Activated CD4-positive, alpha-beta T cell treated with anti-CD3 and anti-CD28 coated beads, Interleukin-2, amount 50 U/mL, for 4 hours (primary cell): ENCODE measurements at regions not wholly inside any gene's neighbourhood (a gene's known extent, or its start where the extent isn't known, plus 50 kb on each side); places are given as distances from the start of the nearest gene placed in this dataset.
"Not testable (repeated sequence)": the region's sequence is repeated elsewhere in the genome, so short reads cannot be mapped to it uniquely, and the experiment has no call there.

ENCODE experiments used
- DNase-seq, 2 experiments: peaks; one replicate each; pipeline ENCODE4 v3.0.0-alpha.2; 2020

GRCh38 chr5:165035520-165035919 is 1530.1 kb downstream of the MAT2B start:
- DNase-seq, result no peak

GRCh38 chr5:165039748-165040147 is 1534.3 kb downstream of the MAT2B start:
- DNase-seq, result no peak

- not testable (repeated sequence) for DNase-seq
Observed at GRCh38 chr5:165045941-165046340, 1540.5 kb downstream of the MAT2B start.

GRCh38 chr5:165055476-165055875 is 1550.1 kb downstream of the MAT2B start:
- no peak for DNase-seq

GRCh38 chr5:165057145-165057544 is 1551.7 kb downstream of the MAT2B start:
- no peak for DNase-seq

GRCh38 chr5:165066751-165067385 is 1561.4 kb downstream of the MAT2B start:
- DNase-seq, result no peak

GRCh38 chr5:165076686-165077085 is 1571.3 kb downstream of the MAT2B start:
- no peak for DNase-seq

GRCh38 chr5:165079389-165079788 is 1574.0 kb downstream of the MAT2B start:
- no peak for DNase-seq

- DNase-seq, result no peak
Observed at GRCh38 chr5:165083394-165083793, 1578.0 kb downstream of the MAT2B start.

GRCh38 chr5:165086465-165086864 is 1581.0 kb downstream of the MAT2B start:
- DNase-seq, result no peak

GRCh38 chr5:165094782-165095181 is 1589.4 kb downstream of the MAT2B start:
- DNase-seq, result no peak

GRCh38 chr5:165101709-165102108 is 1596.3 kb downstream of the MAT2B start:
- no peak for DNase-seq

- no peak for DNase-seq
Observed at GRCh38 chr5:165104611-165105010, 1599.2 kb downstream of the MAT2B start.

GRCh38 chr5:165108809-165109208 is 1603.4 kb downstream of the MAT2B start:
- no peak for DNase-seq

GRCh38 chr5:165119175-165119574 is 1613.8 kb downstream of the MAT2B start:
- no peak for DNase-seq

- DNase-seq, result no peak
Observed at GRCh38 chr5:165126598-165126997, 1621.2 kb downstream of the MAT2B start.

- no peak for DNase-seq
Observed at GRCh38 chr5:165127941-165128340, 1622.5 kb downstream of the MAT2B start.

- no peak for DNase-seq
Observed at GRCh38 chr5:165130656-165131055, 1625.2 kb downstream of the MAT2B start.

GRCh38 chr5:165134155-165134554 is 1628.7 kb downstream of the MAT2B start:
- no peak for DNase-seq

GRCh38 chr5:165135565-165135964 is 1630.1 kb downstream of the MAT2B start:
- no peak for DNase-seq

GRCh38 chr5:165137701-165138100 is 1632.3 kb downstream of the MAT2B start:
- DNase-seq, result no peak

- no peak for DNase-seq
Observed at GRCh38 chr5:165138236-165138635, 1632.8 kb downstream of the MAT2B start.

GRCh38 chr5:165139262-165139661 is 1633.8 kb downstream of the MAT2B start:
- no peak for DNase-seq

GRCh38 chr5:165139721-165140120 is 1634.3 kb downstream of the MAT2B start:
- DNase-seq, result no peak

- DNase-seq, result no peak
Observed at GRCh38 chr5:165143741-165144140, 1638.3 kb downstream of the MAT2B start.
